Head of caudate nucleus (tissue), 42 donors: ENCODE measurements at regions not wholly inside any gene's neighbourhood (a gene's known extent, or its start where the extent isn't known, plus 50 kb on each side); places are given as distances from the start of the nearest gene placed in this dataset.

ENCODE experiments used
- DNase-seq, 42 donors: peaks; one replicate each; pipeline versions ENCODE4 v3.0.0 to v3.0.0-alpha.2; 2020 to 2021; ENCODE audit warnings: mixed read lengths in 7 of 42
- intact Hi-C: fragments of 100-400 bp; cut with DNase I; formaldehyde crosslinking; loops from one replicate; pipeline ENCODE4 v1.15.0; 2022

DNA sequence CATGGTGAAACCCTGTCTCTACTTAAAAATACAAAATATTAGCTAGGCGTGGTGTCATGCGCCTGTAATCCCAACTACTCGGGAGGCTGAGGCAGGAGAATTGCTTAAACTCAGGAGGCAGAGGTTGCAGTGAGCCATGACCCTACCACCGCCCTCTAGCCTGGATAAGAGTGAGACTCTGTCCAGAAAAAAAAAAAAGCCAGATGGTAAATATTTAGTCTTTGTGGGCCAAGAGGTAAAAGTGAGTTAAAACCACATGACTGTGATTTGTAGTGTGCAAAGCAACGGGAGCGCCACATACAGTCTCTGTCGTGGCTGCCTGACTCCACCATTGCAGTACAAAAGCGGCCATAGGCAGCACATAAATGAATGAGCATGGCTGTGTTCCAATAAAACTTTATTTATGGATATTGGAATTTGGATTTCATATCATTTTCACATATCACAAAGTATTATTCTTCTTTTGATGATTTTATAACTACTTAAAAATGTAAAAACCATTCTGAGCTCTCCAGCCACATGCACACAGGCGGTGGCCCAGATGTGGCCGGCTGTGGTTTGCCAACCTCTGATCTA lies 51.8 kb upstream of the CASZ1 start:
- no peak for DNase-seq
- intact Hi-C loops, result no loop called here

DNA sequence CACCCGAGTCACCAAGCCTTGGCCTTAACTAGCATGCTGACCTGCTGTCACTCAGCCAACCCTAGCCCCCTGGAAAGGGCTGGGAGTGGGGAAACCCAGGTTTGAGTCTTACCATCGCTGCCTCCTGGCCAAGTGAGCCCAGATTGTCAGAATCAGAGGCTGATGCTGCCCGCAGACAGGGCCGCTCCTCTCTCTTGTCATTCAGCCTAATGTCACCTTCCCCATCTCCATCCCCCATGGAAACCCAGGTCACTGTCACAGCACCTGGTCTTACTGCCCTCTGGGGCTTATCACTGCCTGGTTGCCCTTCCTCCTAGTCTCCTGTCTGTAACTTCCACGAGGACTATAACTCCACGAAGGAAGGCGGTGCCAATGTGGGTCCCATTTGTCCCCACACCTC lies 53.6 kb upstream of the CASZ1 start:
- DNase-seq, result no peak
- intact Hi-C loops, result no loop called here

GRCh38 chr1:10851024-10852013 lies 54.9 kb upstream of the CASZ1 start:
- intact Hi-C loops, result no loop called here
- no peak for DNase-seq

DNA sequence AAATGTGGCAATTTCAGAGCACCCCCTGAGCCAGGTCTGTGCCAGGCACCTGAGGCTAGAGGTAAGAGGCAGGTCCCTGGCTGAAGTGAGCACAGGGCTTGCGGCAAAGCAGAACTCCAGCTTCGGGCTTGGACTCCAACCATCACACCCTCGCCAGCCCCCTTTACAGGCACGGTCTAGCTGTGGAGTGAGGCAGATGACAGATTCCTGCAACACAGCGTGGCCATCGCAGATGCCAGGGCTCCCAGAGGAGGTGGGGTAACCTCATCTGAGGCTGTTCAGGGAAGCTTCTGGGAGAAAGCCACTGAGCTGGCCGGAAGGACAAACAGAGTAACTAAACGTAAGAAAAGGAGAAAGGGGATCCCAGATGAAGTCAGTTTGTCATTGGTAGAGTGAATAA lies 55.6 kb upstream of the CASZ1 start:
- intact Hi-C loops, result no loop called here

DNA sequence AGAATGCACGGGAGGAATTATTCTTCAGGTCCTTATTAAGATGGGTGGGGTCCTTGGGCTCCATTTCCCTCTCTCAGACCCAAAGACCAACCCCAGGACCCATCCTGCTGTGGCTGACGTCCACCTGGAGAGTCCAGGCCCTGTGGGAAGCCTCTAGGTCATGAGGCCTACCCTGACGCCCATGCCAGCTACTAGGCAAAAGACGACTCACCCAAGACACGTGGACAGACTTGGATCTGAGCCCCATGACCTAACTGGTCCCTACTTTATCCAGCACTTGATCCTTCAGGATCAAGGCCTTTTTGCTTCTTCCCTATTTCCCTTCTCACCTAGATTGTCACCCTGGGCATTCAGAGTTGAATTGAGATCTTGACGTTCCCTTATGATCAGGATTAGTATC lies 56.0 kb upstream of the CASZ1 start:
- no peak for DNase-seq
- intact Hi-C loops, result no loop called here

More for the DNA sequence above, 55.6 kb upstream of the CASZ1 start:
- DNase-seq, result no peak

DNA sequence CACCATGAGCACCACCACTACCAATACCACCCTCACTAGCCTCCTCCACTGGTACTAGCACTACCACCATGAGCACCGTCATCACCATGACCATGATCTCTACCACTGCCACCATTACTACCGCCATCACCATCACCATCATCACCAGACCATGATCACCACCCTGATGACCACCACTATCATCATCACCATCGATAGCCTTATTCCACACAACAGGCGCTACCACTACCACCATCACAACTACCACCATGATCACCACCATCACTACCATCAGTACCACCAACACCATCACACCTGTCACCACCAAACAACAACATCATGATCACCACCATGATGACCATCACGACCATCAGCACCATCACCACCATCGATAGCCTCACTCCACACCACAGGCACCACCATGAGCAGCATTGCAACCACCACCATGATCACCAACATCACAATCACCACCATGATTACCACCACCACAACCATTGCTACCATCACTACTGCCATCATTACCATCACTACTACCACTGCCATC lies 56.6 kb upstream of the CASZ1 start:
- intact Hi-C loops, result no loop called here

DNA sequence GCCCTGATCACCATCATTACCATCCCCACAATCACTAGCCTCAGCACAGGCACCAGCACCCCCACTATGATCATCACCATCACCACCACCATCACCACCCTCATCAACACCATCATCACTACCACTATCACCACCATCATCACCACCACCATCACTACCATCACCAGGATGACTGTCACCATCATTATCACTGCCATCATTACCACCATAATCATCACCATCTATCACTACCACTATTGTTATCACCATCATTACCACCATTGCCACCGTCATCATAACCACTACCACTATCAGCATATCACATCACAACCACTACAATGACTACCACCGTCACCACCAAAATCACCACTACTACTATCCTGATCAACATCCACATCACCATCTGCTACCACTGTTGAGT lies 57.3 kb upstream of the CASZ1 start:
- intact Hi-C loops, result no loop called here

More for the DNA sequence above, 56.6 kb upstream of the CASZ1 start:
- DNase-seq, result no peak

GRCh38 chr1:10854856-10855459 lies 58.5 kb upstream of the CASZ1 start:
- DNase-seq, result no peak

More for the DNA sequence above, 57.3 kb upstream of the CASZ1 start:
- no peak for DNase-seq

DNA sequence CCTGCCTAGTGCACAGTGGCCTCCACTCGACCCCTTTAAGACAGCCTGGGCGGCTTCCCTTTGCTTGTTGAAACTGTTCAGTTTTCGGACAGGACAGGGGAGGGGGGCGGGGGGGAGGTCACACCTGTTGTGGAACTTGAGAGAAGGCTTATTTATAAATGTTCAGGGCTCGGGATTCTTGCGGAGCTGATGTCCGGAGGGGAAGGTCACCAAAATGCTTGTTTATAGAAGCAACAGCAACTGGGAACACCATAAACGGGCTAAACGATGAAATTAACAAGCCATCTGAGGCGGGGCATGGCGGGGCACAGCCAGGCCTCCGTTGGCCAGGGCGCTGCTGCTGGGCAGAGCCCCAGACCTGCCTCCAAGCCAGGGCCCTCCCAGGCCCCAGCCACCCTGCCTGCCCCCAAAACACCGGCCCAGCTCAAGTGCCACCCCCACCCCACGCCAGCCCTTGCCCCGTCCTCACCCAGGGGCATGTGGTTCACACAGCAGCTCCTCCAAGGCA lies 59.8 kb upstream of the CASZ1 start:
- intact Hi-C loops, result no loop called here
- DNase-seq, result no peak

More at GRCh38 chr1:10854856-10855459, 58.5 kb upstream of the CASZ1 start:
- intact Hi-C loops, result no loop called here

DNA sequence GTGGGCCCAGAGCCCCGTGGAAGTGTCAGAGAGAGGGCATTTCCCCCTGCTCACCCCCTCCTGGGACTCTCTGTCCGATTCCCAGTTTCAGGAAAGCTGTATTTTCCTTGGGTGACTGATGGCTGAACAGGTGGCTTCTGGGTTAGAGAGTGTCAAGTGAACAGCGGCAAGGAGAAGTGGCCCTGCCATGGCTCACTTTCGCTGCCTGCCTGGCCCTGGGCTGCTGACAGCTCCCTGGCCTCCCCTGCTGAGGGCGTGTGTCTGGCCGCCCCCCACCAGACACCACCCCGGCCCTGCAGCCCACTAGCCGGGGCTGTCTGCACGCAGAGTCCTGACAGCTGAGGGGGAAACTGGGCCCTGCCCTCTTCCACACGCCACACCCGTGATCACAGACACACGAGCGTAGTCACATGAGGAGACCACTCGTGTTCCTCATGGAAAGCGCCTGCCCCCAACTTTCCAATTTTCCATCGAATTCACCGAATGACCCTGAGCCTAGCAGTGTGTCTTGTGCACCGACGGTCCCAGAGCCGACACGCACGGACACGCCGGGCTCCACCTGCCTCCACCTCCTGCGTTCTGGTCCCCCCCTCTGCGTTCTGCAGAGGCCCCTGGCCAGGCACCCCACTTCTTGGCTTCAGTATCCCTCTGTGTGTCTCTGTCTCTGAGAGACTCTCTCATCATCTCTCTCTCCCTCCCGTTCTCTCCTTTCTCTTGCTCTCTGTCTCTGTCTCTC lies 60.6 kb upstream of the CASZ1 start:
- intact Hi-C loops, result no loop called here
- no peak for DNase-seq

- no peak for DNase-seq
- intact Hi-C loops, result no loop called here
Measured at GRCh38 chr1:10857687-10858086, 61.2 kb upstream of the CASZ1 start.

DNA sequence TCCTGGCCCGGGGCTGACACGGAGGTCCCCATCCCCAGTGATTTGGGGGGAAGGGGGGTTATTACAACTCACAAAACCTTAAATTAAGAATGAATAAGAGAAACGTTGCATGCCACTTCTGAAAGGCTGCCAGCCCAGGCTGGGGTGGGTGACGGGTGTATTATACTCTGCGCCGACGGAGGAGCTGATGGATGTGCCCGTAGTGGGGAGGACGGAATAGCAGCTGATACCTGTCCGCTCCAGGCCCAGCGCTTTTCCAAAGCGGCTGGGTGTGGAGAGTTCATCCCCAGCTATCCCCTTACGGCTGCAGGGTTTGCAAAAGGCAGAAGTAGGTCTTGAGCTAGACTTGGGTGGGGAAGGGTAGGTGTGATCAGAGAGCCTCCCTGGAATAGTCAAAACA lies 63.8 kb upstream of the CASZ1 start:
- no peak for DNase-seq
- intact Hi-C loops, result loop anchor here (10.0 kb wide), 1 partner anchor 345 kb away; no protein-coding TSS in a partner anchor

- no peak for DNase-seq
- intact Hi-C loops, result loop anchor here (10.0 kb wide), 1 partner anchor 346 kb away; no protein-coding TSS in a partner anchor
Measured at GRCh38 chr1:10860682-10861081, 64.2 kb upstream of the CASZ1 start.

DNA sequence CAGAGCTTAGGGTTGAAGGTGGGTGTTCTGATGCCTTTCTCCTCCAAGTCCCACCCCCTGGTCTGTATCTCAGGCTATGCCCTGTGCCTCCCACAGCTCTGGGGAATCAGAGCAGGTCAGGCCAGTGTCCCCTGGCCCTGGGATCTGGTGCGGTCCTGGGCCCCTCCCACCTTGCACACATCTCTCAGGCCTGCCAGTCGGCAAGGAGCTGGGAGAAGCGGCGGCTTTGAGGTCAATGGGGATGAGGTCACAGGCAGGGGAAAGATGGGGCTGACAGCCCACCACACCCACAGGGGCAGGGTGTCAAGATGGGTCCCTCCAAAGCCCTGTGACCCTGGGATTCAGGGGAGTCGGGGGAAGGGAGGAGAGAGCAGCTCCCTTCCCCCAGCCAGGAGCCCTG lies 65.4 kb upstream of the CASZ1 start:
- intact Hi-C loops, result loop anchor here (10.0 kb wide), 1 partner anchor 347 kb away; no protein-coding TSS in a partner anchor
- DNase-seq, result no peak

DNA sequence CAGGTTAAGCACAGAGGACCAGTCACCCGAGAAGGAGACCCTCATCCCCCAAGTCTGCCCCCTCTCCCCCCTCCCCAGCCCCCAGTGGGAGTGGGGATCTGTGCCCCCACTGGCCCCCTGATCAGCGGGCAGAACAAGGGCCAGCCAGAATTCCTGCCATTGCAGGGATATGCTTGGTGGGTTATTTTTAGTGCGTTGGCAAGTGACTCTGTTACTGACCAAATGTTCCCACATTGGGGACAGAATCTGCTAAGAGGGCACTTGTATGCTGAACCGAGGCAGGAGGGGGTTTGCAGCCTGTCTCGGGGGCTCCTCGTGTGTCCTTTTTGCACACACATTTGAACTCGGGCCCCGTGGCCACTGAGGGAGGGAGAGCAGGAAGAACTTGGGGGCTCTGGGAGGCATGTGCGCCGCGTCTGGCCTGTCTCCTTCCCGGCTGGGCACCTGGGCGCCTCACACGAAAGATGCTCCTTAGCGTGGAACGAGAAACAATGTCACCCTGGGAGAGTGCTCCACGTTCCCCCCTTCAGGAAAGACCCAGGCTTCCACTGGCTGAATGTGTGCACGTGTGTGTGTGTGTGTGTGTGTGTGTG lies 66.4 kb upstream of the CASZ1 start:
- DNase-seq, result no peak
- intact Hi-C loops, result loop anchor here (10.0 kb wide), 1 partner anchor 348 kb away; no protein-coding TSS in a partner anchor

DNA sequence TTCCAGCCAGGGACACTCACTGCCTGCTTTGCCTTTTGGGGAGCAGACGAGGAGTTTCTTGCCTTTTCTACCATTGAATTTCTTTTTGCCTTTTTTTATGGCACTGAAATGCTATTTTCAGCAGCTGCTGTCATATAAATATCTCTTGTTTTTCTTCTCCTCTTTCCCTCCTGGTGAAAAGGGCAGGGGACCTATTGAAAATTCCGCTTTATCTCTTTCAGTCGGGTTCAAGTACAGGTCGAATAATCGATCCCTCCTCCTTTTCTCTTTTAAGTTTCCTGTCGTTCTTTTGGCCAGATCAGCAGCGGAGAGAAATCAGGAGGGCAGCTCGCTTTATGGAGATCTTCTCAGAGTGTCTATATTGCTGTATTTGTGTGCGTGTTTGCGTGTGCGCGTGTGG lies 67.4 kb upstream of the CASZ1 start:
- intact Hi-C loops, result loop anchor here (10.0 kb wide), 1 partner anchor 349 kb away; no protein-coding TSS in a partner anchor
- DNase-seq, result no peak

GRCh38 chr1:10864776-10865175 lies 68.3 kb upstream of the CASZ1 start:
- intact Hi-C loops, result loop anchor here (10.0 kb wide), 1 partner anchor 350 kb away; no protein-coding TSS in a partner anchor
- no peak for DNase-seq
